IMR-90 (cell line): ENCODE measurements at regions not wholly inside any gene's neighbourhood (a gene's known extent, or its start where the extent isn't known, plus 50 kb on each side); places are given as distances from the start of the nearest gene placed in this dataset.
"Not testable (repeated sequence)": the region's sequence is repeated elsewhere in the genome, so short reads cannot be mapped to it uniquely, and the experiment has no call there.

Experiments
- ATAC-seq: fragments of 200-7000 bp; cut with Tn5 transposase; 2 replicates; pipeline ENCODE4 v1.9.1; 2020; ENCODE audit warnings: low read depth, mild to moderate bottlenecking, moderate library complexity
- BruUV-seq: library from RNA; stranded (reverse); fragments of 400-500 nt; replicated peaks from 2 replicates; lab custom pipeline; 2021; lab: Mats Ljungman, UMichigan
- CTCF ChIA-PET: fragments of 300-600 bp; formaldehyde crosslinking; extraction: SDS; loops from one replicate; lab custom pipeline; 2021; ENCODE audit warnings: antibody characterized with exemption; lab: Yijun Ruan, JAX
- POLR2A ChIA-PET: fragments of 300-600 bp; sonication (Branson Sonifier 250); formaldehyde crosslinking; loops from one replicate; lab custom pipeline; 2022; ENCODE audit warnings: antibody characterized with exemption; ENCODE audit not compliant: unreplicated experiment; lab: Charles Lee
- DNase-seq: peaks from one replicate; pipeline ENCODE4 v3.0.0; 2013
- H2AFZ ChIP-seq: replicated peaks from 2 replicates; pipeline ENCODE3; 2013; ENCODE audit warnings: low read length, mild to moderate bottlenecking; ENCODE audit not compliant: poor library complexity
- H2AK5ac ChIP-seq: 2 replicates; pipeline ENCODE4 v1.6.1; 2013; ENCODE audit warnings: low read depth, low read length, inconsistent platforms
- H2AK9ac ChIP-seq: replicated peaks from 2 replicates; pipeline ENCODE3; 2013; ENCODE audit warnings: mild to moderate bottlenecking, low read depth, low read length, moderate library complexity; ENCODE audit not compliant: poor library complexity
- H2BK120ac ChIP-seq: 2 replicates; pipeline ENCODE4 v1.6.1; 2013; ENCODE audit warnings: low read depth, low read length, inconsistent platforms
- H2BK15ac ChIP-seq: 3 replicates; pipeline ENCODE4 v1.6.1; 2013; ENCODE audit warnings: low read depth, low read length, inconsistent platforms
- H2BK20ac ChIP-seq: 2 replicates; pipeline ENCODE4 v1.6.1; 2013; ENCODE audit warnings: low read depth, mild to moderate bottlenecking, inconsistent platforms, low read length, moderate library complexity
- H2BK5ac ChIP-seq: 2 replicates; pipeline ENCODE4 v1.6.1; 2013; ENCODE audit warnings: mild to moderate bottlenecking, low read depth, low read length, inconsistent platforms; ENCODE audit not compliant: poor library complexity, severe bottlenecking
- H3K14ac ChIP-seq: replicated peaks from 2 replicates; pipeline ENCODE4 v1.6.1; 2013; ENCODE audit warnings: low read depth, low read length, inconsistent platforms
- H3K18ac ChIP-seq: 2 replicates; pipeline ENCODE4 v1.6.1; 2013; ENCODE audit warnings: low read depth, low read length, control low read depth
- H3K23ac ChIP-seq: 2 replicates; pipeline ENCODE4 v1.6.1; 2013; ENCODE audit warnings: low read depth, low read length, inconsistent platforms
- H3K27ac ChIP-seq: 2 replicates; pipeline ENCODE4 v1.5.1; 2013; ENCODE audit warnings: mild to moderate bottlenecking, control low read depth, low read length; ENCODE audit not compliant: insufficient read depth
- H3K27me3 ChIP-seq: 2 replicates; pipeline ENCODE4 v1.6.1; 2013; ENCODE audit warnings: low read length; ENCODE audit not compliant: control insufficient read depth, insufficient read depth
- H3K36me3 ChIP-seq: 2 replicates; pipeline ENCODE4 v1.6.1; 2013; ENCODE audit warnings: low read length, mixed read lengths; ENCODE audit not compliant: control insufficient read depth, insufficient read depth
- H3K4ac ChIP-seq: 2 replicates; pipeline ENCODE4 v1.6.1; 2013; ENCODE audit warnings: low read depth, low read length, inconsistent platforms
- H3K4me1 ChIP-seq: 2 replicates; pipeline ENCODE4 v1.6.1; 2013; ENCODE audit warnings: low read length, mixed read lengths; ENCODE audit not compliant: control insufficient read depth, insufficient read depth
- H3K4me2 ChIP-seq: 2 replicates; pipeline ENCODE4 v1.6.1; 2013; ENCODE audit warnings: low read depth, mild to moderate bottlenecking, control low read depth, low read length, moderate library complexity
- H3K4me3 ChIP-seq: 2 replicates; pipeline ENCODE4 v1.5.1; 2013; ENCODE audit warnings: low read depth, mild to moderate bottlenecking, control low read depth, low read length, moderate library complexity; ENCODE audit not compliant: insufficient read depth
- H3K56ac ChIP-seq: 2 replicates; pipeline ENCODE4 v1.6.1; 2013; ENCODE audit warnings: low read length, inconsistent platforms; ENCODE audit not compliant: insufficient read depth; ENCODE audit errors: extremely low read depth
- H3K79me1 ChIP-seq, 2 experiments: 2 replicates each; pipeline ENCODE4 v1.6.1; 2013; ENCODE audit warnings: low read length in 2 of 2, inconsistent platforms in 1 of 2, low read depth in 1 of 2
- H3K9ac ChIP-seq: 2 replicates; pipeline ENCODE4 v1.6.1; 2013; ENCODE audit warnings: low read depth, low read length, control low read depth
- H3K9me1 ChIP-seq: 2 replicates; pipeline ENCODE4 v1.6.1; 2013; ENCODE audit warnings: low read length, inconsistent platforms; ENCODE audit not compliant: insufficient read depth
- H3K9me3 ChIP-seq: 2 replicates; pipeline ENCODE4 v1.6.1; 2013; ENCODE audit warnings: low read length; ENCODE audit not compliant: control insufficient read depth, insufficient read depth
- H4K20me1 ChIP-seq: 2 replicates; pipeline ENCODE4 v1.6.1; 2013; ENCODE audit warnings: low read length, inconsistent platforms; ENCODE audit not compliant: insufficient read depth
- H4K5ac ChIP-seq: 2 replicates; pipeline ENCODE4 v1.6.1; 2013; ENCODE audit warnings: mild to moderate bottlenecking, low read depth, low read length, control low read depth
- H4K8ac ChIP-seq, 2 experiments: 2 replicates each; pipeline ENCODE4 v1.6.1; 2013; ENCODE audit warnings: low read depth in 2 of 2, low read length in 2 of 2, control low read depth in 1 of 2, inconsistent platforms in 1 of 2
- H4K91ac ChIP-seq: 2 replicates; pipeline ENCODE4 v1.6.1; 2013; ENCODE audit warnings: low read depth, low read length, inconsistent platforms; ENCODE audit not compliant: insufficient read depth
- WGBS, 2 experiments: methylation state at CpG; one replicate each; pipeline versions ENCODE4 v1.1.5 to v1.1.7; 2013; ENCODE audit warnings: missing lambda C conversion rate in 2 of 2; ENCODE audit not compliant: insufficient read length in 1 of 2; ENCODE audit errors: extremely low coverage in 2 of 2; 5-methylcytosine and 5-hydroxymethylcytosine counted together
- dilution Hi-C: fragments of 300-500 bp; cut with HindIII; formaldehyde crosslinking; loops from one replicate; pipeline ENCODE4 v1.14.3; 2018; ENCODE audit warnings: low sequenced_read_pairs; ENCODE audit not compliant: unreplicated experiment
- in situ Hi-C: fragments of 300-500 bp; cut with MboI; formaldehyde crosslinking; loops from 3 replicates; pipeline ENCODE4 v1.14.3; 2019; ENCODE audit warnings: low sequenced_read_pairs, inconsistent platforms, mixed read lengths
- intact Hi-C: fragments of 100-400 bp; cut with micrococcal nuclease; formaldehyde crosslinking; loops from 2 replicates; pipeline ENCODE4 v1.10.0; 2022

DNA sequence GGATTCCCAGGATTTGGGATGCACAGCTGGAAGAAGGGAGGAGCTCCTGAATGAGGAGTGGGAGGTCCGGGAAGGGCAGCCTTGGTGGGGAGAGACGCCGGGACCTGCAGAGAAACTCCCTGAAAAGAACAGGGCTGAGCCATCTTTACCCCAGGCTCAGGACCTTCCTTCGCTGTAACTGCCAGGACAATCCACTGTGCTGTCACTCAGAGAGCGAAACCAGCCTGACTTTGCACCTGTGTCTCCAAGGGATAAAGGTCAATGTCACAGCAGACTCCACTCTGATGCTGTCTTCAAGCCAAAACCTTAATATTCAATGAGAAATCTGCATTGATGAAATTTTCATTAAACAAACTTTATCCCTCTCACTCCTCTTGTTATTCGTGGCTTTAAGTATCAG lies 235.4 kb upstream of the SULF2 start:
- peaks cover 16% of the 10 kb centered on the region; the same call in 1 of the 2 replicates for H3K4me1 ChIP-seq
- in situ Hi-C loops, result loop anchor here (25.0 kb wide), 1 partner anchor 92 kb away; no protein-coding TSS in a partner anchor
- DNase-seq, H3K23ac ChIP-seq, H4K5ac ChIP-seq, BruUV-seq, H3K79me1 ChIP-seq, H3K56ac ChIP-seq, H2AFZ ChIP-seq, H3K9me3 ChIP-seq, POLR2A ChIA-PET, H2BK15ac ChIP-seq, ATAC-seq, H3K9me1 ChIP-seq, H2BK20ac ChIP-seq, H4K20me1 ChIP-seq, H3K27ac ChIP-seq, intact Hi-C loops, H3K18ac ChIP-seq, dilution Hi-C loops, H3K9ac ChIP-seq, H3K27me3 ChIP-seq, H3K14ac ChIP-seq, H2AK5ac ChIP-seq, CTCF ChIA-PET, H2BK120ac ChIP-seq, H3K4ac ChIP-seq, H3K36me3 ChIP-seq, H4K8ac ChIP-seq, H3K4me3 ChIP-seq, H3K4me2 ChIP-seq, H4K91ac ChIP-seq, H2AK9ac ChIP-seq, H2BK5ac ChIP-seq: not testable (repeated sequence)
- WGBS, 2 experiments, result no CpG with 5 or more reads among the region's 6 CpGs
